ENCODE measurements at regions not wholly inside any gene's neighbourhood (a gene's known extent, or its start where the extent isn't known, plus 50 kb on each side); places are given as distances from the start of the nearest gene placed in this dataset.

DNA sequence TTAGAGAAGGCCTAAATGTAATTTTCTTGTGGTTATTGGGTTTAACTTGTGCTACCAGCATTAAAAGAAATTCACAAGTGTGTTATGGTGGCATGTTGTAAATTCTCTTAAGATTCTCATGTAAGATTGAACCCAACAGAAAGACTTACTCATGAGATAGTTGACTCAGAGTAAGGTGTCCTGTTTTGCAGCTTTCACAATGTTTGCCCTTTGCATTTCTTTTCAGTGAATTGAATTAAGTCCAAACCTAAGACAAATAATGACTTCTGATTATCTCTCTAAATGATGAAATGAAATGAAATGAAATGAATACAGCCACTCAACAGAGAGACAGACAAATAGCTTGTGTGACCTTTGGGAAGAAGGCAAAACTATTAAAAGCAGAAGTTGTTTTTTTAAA is 1696.9 kb upstream of the WWC1 start:
- H3K79me2 ChIP-seq (ENCODE audit: insufficient read depth, low read length), result no peaks in the 10 kb centered on the region
- no peak overlapping the region for H2AFZ ChIP-seq (ENCODE audit: low read length)
- H3K9me3 ChIP-seq (ENCODE audit: low read length), result no peaks in the 10 kb centered on the region
- no peaks in the 10 kb centered on the region for H3K9me2 ChIP-seq (ENCODE audit: low read depth, low read length)
- H3K4me1 ChIP-seq (ENCODE audit: insufficient read depth, low read length, severe bottlenecking), result no peaks in the 10 kb centered on the region
- no peak overlapping the region for H3K4me3 ChIP-seq (ENCODE audit: low read depth, low read length, poor library complexity, severe bottlenecking)
- no peak overlapping the region for H3K4me2 ChIP-seq (ENCODE audit: low read length)
- H4K20me1 ChIP-seq (ENCODE audit: insufficient read depth, low read length), result no peaks in the 10 kb centered on the region
- no peak overlapping the region for H3K9ac ChIP-seq (ENCODE audit: low read length)
- no peaks in the 10 kb centered on the region for H3K27me3 ChIP-seq (ENCODE audit: insufficient read depth, low read length)
- TF ChIP-seq, protein P1, sequence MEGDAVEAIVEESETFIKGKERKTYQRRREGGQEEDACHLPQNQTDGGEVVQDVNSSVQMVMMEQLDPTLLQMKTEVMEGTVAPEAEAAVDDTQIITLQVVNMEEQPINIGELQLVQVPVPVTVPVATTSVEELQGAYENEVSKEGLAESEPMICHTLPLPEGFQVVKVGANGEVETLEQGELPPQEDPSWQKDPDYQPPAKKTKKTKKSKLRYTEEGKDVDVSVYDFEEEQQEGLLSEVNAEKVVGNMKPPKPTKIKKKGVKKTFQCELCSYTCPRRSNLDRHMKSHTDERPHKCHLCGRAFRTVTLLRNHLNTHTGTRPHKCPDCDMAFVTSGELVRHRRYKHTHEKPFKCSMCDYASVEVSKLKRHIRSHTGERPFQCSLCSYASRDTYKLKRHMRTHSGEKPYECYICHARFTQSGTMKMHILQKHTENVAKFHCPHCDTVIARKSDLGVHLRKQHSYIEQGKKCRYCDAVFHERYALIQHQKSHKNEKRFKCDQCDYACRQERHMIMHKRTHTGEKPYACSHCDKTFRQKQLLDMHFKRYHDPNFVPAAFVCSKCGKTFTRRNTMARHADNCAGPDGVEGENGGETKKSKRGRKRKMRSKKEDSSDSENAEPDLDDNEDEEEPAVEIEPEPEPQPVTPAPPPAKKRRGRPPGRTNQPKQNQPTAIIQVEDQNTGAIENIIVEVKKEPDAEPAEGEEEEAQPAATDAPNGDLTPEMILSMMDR (IDR thresholded peaks at IDR 0.05; ENCODE audit: low read length), result no peak
- TF ChIP-seq EZH2 (IDR thresholded peaks at IDR 0.05; ENCODE audit: borderline replicate concordance, low read length), result no peak
- no peaks in the 10 kb centered on the region for H3F3A ChIP-seq (ENCODE audit: insufficient read depth, low read length)
- H3K36me3 ChIP-seq (ENCODE audit: insufficient read depth, low read length), result no peaks in the 10 kb centered on the region
- H3K27ac ChIP-seq (ENCODE audit: low read depth, low read length, poor library complexity, severe bottlenecking), result no peak overlapping the region

- no peaks in the 10 kb centered on the region for H3K36me3 ChIP-seq (ENCODE audit: insufficient read depth, low read length)
- no peak overlapping the region for H2AFZ ChIP-seq (ENCODE audit: low read length)
- TF ChIP-seq, protein P1 (IDR thresholded peaks at IDR 0.05; ENCODE audit: low read length), result no peak
- TF ChIP-seq EZH2 (IDR thresholded peaks at IDR 0.05; ENCODE audit: borderline replicate concordance, low read length), result no peak
- no peaks in the 10 kb centered on the region for H3F3A ChIP-seq (ENCODE audit: insufficient read depth, low read length)
- H3K4me1 ChIP-seq (ENCODE audit: insufficient read depth, low read length, severe bottlenecking), result no peaks in the 10 kb centered on the region
- H3K9ac ChIP-seq (ENCODE audit: low read length), result no peak overlapping the region
- no peaks in the 10 kb centered on the region for H3K27me3 ChIP-seq (ENCODE audit: insufficient read depth, low read length)
- no peak overlapping the region for H3K27ac ChIP-seq (ENCODE audit: low read depth, low read length, poor library complexity, severe bottlenecking)
- no peak overlapping the region for H3K4me3 ChIP-seq (ENCODE audit: low read depth, low read length, poor library complexity, severe bottlenecking)
- H3K9me3 ChIP-seq (ENCODE audit: low read length), result no peaks in the 10 kb centered on the region
- no peaks in the 10 kb centered on the region for H4K20me1 ChIP-seq (ENCODE audit: insufficient read depth, low read length)
- H3K79me2 ChIP-seq (ENCODE audit: insufficient read depth, low read length), result no peaks in the 10 kb centered on the region
- H3K4me2 ChIP-seq (ENCODE audit: low read length), result no peak overlapping the region
- no peaks in the 10 kb centered on the region for H3K9me2 ChIP-seq (ENCODE audit: low read depth, low read length)
Observed at GRCh38 chr5:166595274-166595951, 1696.0 kb upstream of the WWC1 start.

DNA sequence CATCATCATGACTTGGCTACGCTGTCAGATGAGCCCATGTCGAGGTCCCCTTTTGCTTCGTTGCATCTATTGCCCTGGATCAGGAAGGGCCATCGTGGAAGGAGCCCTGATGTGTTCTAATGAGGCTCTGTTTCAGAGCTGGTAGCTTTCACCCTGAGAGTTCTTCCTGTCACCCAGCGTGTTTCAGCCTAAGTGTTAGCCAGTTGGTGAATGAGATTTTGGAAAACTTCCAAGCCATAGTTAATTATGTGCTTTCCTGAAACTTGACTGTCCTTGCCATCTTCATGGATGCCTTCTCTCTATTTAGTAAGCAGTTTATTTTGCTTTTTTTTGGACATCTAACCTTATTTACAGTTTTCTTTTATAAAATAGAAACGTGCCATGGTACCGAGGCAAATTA is 1695.4 kb upstream of the WWC1 start:
- Histone ChIP-seq H3K4me2 (ENCODE audit: low read length) (no peak overlapping the region), H3F3A (ENCODE audit: insufficient read depth, low read length) (no peaks in the 10 kb centered on the region), H3K27ac (ENCODE audit: low read depth, low read length, poor library complexity, severe bottlenecking) (no peak overlapping the region), H2AFZ (ENCODE audit: low read length) (no peak overlapping the region), H4K20me1 (ENCODE audit: insufficient read depth, low read length) (no peaks in the 10 kb centered on the region), H3K79me2 (ENCODE audit: insufficient read depth, low read length) (no peaks in the 10 kb centered on the region), H3K9me2 (ENCODE audit: low read depth, low read length) (no peaks in the 10 kb centered on the region), H3K36me3 (ENCODE audit: insufficient read depth, low read length) (no peaks in the 10 kb centered on the region), H3K27me3 (ENCODE audit: insufficient read depth, low read length) (no peaks in the 10 kb centered on the region), H3K9ac (ENCODE audit: low read length) (no peak overlapping the region), H3K4me1 (ENCODE audit: insufficient read depth, low read length, severe bottlenecking) (no peaks in the 10 kb centered on the region), H3K4me3 (ENCODE audit: low read depth, low read length, poor library complexity, severe bottlenecking) (no peak overlapping the region), H3K9me3 (ENCODE audit: low read length) (no peaks in the 10 kb centered on the region)
- TF ChIP-seq, protein P1 (IDR thresholded peaks at IDR 0.05; ENCODE audit: low read length), result no peak
- TF ChIP-seq EZH2 (IDR thresholded peaks at IDR 0.05; ENCODE audit: borderline replicate concordance, low read length), result no peak
